HCT116 (cell line): ENCODE measurements at regions not wholly inside any gene's neighbourhood (a gene's known extent, or its start where the extent isn't known, plus 50 kb on each side); places are given as distances from the start of the nearest gene placed in this dataset.

ENCODE experiments used
- ATAC-seq: fragments of 200-7000 bp; cut with Tn5 transposase; 2 replicates; pipeline ENCODE4 v1.9.1; 2020; ENCODE audit warnings: mild to moderate bottlenecking, moderate library complexity
- BruUV-seq: library from RNA; stranded (reverse); fragments of 400-500 nt; replicated peaks from 2 replicates; lab custom pipeline; 2021; lab: Mats Ljungman, UMichigan
- CTCF ChIA-PET: fragments of 300-600 bp; sonication (Branson Sonifier 250); formaldehyde crosslinking; loops from one replicate; lab custom pipeline; 2021; ENCODE audit warnings: antibody characterized with exemption; lab: Charles Lee
- POLR2A ChIA-PET: fragments of 300-600, 350-600 bp; sonication (Branson Sonifier 250); formaldehyde crosslinking; loops from one replicate; lab custom pipeline; 2021; ENCODE audit warnings: antibody characterized with exemption; lab: Charles Lee
- RAD21 ChIA-PET, 2 experiments: fragments of 300-600 bp; sonication (Branson Sonifier 250); formaldehyde crosslinking; loops; one replicate each; lab custom pipeline; 2023; ENCODE audit warnings: low total read pairs in 2 of 2; ENCODE audit not compliant: uncharacterized antibody in 2 of 2, unreplicated experiment in 2 of 2, low non-redundant PET in 1 of 2; lab: Charles Lee
- DNase-seq: peaks from one replicate; pipeline ENCODE4 v3.0.0-alpha.2; 2010; ENCODE audit warnings: low read depth, low spot score
- H2AFZ ChIP-seq: fragments of 200-600 bp; shearing (Covaris generic), sonication (generic); 2 replicates; pipeline ENCODE4 v1.6.1; 2017; ENCODE audit warnings: low read depth, mixed run types, mixed read lengths, antibody characterized with exemption, low read length; ENCODE audit not compliant: poor library complexity, severe bottlenecking
- H3K27ac ChIP-seq: 2 replicates; pipeline ENCODE4 v1.5.1; 2012; ENCODE audit warnings: low read depth, low read length
- H3K27me3 ChIP-seq: fragments of 200-600 bp; sonication (generic); 2 replicates; pipeline ENCODE4 v1.6.1; 2016; ENCODE audit warnings: mixed run types, low read length, mixed read lengths; ENCODE audit not compliant: insufficient read depth
- H3K36me3 ChIP-seq, 2 experiments: fragments of 200-500 bp in 1 of 2; fragments of 200-600 bp in 1 of 2; sonication (Bioruptor generic) in 1 of 2; sonication (generic) in 1 of 2; 2 replicates each; pipeline versions ENCODE4 v1.5.1 to v1.6.1; 2014 to 2016; ENCODE audit warnings: low read length in 2 of 2, inconsistent platforms in 1 of 2, mixed read lengths in 1 of 2, mixed run types in 1 of 2; ENCODE audit not compliant: insufficient read depth in 2 of 2, control insufficient read depth in 1 of 2
- H3K4me1 ChIP-seq, 2 experiments: fragments of 200-600 bp in 1 of 2; sonication (generic) in 1 of 2; 2 replicates each; pipeline versions ENCODE4 v1.5.1 to v1.6.1; 2012 to 2017; ENCODE audit warnings: low read length in 2 of 2, inconsistent platforms in 1 of 2, mild to moderate bottlenecking in 1 of 2, mixed read lengths in 1 of 2, mixed run types in 1 of 2, moderate library complexity in 1 of 2; ENCODE audit not compliant: insufficient read depth in 2 of 2, control insufficient read depth in 1 of 2
- H3K4me2 ChIP-seq: fragments of 200-600 bp; sonication (generic); 2 replicates; pipeline ENCODE4 v1.6.1; 2017; ENCODE audit warnings: mixed run types, low read length, mixed read lengths
- H3K4me3 ChIP-seq, 2 experiments: fragments of 200-600 bp in 1 of 2; sonication (generic) in 1 of 2; replicated peaks in 1 of 2; 2 replicates each; pipeline ENCODE4 v1.5.1; 2011 to 2016; ENCODE audit warnings: low read length in 2 of 2, control low read depth in 1 of 2, low read depth in 1 of 2, mild to moderate bottlenecking in 1 of 2, mixed read lengths in 1 of 2, mixed run types in 1 of 2
- H3K79me2 ChIP-seq: fragments of 200-600 bp; sonication (generic); 2 replicates; pipeline ENCODE4 v1.6.1; 2017; ENCODE audit warnings: mild to moderate bottlenecking, mixed run types, low read length, moderate library complexity, mixed read lengths; ENCODE audit not compliant: insufficient read depth
- H3K9ac ChIP-seq: fragments of 200-600 bp; sonication (generic); 2 replicates; pipeline ENCODE4 v1.6.1; 2016; ENCODE audit warnings: low read length, mixed read lengths
- H3K9me2 ChIP-seq: fragments of 200-600 bp; sonication (generic), shearing (Covaris generic); 2 replicates; pipeline ENCODE4 v1.6.1; 2017; ENCODE audit warnings: mixed run types, mild to moderate bottlenecking, moderate library complexity; ENCODE audit not compliant: insufficient read depth
- H3K9me3 ChIP-seq, 2 experiments: fragments of 200-500 bp in 1 of 2; fragments of 200-600 bp in 1 of 2; sonication (Bioruptor generic) in 1 of 2; sonication (generic) in 1 of 2; 2 replicates each; pipeline ENCODE4 v1.6.1; 2014 to 2017; ENCODE audit warnings: low read length in 2 of 2, mixed read lengths in 2 of 2, inconsistent platforms in 1 of 2, low read depth in 1 of 2, mild to moderate bottlenecking in 1 of 2, mixed run types in 1 of 2, moderate library complexity in 1 of 2; ENCODE audit not compliant: control insufficient read depth in 1 of 2, insufficient read depth in 1 of 2
- H4K20me1 ChIP-seq: fragments of 200-600 bp; sonication (generic), shearing (Covaris generic); 2 replicates; pipeline ENCODE4 v1.6.1; 2017; ENCODE audit warnings: mixed run types, mild to moderate bottlenecking, moderate library complexity; ENCODE audit not compliant: insufficient read depth
- CBX3 ChIP-seq: IDR thresholded peaks from 2 replicates; pipeline ENCODE4 v1.6.1; 2012; ENCODE audit warnings: low read depth
- CEBPB ChIP-seq: IDR thresholded peaks from 2 replicates; pipeline ENCODE4 v1.6.1; 2012; ENCODE audit warnings: low read depth
- ELF1 ChIP-seq: IDR thresholded peaks from 2 replicates; pipeline ENCODE4 v1.6.1; 2012; ENCODE audit warnings: low read depth, borderline replicate concordance
- EZH2phosphoT487 ChIP-seq: fragments of 200-600 bp; IDR thresholded peaks from 2 replicates; pipeline ENCODE4 v1.6.1; 2018; ENCODE audit warnings: antibody characterized with exemption, borderline replicate concordance
- POLR2A ChIP-seq: IDR thresholded peaks from 2 replicates; pipeline ENCODE4 v1.7.0; 2011; ENCODE audit warnings: borderline replicate concordance; ENCODE audit not compliant: insufficient read depth, insufficient read length; ENCODE audit errors: extremely low read depth
- POLR2AphosphoS5 ChIP-seq: IDR thresholded peaks from 2 replicates; pipeline ENCODE4 v1.6.1; 2011; ENCODE audit warnings: mild to moderate bottlenecking, low read depth, low read length, moderate library complexity
- RAD21 ChIP-seq: IDR thresholded peaks from 2 replicates; pipeline ENCODE4 v1.6.1; 2012; ENCODE audit warnings: low read depth, mild to moderate bottlenecking
- SRF ChIP-seq: IDR thresholded peaks from 2 replicates; pipeline ENCODE4 v1.6.1; 2012; ENCODE audit warnings: low read depth
- TCF7L2 ChIP-seq: IDR thresholded peaks from 2 replicates; pipeline ENCODE4 v1.7.0; 2011; ENCODE audit warnings: borderline replicate concordance, inconsistent platforms; ENCODE audit not compliant: insufficient read depth, insufficient read length; ENCODE audit errors: extremely low read depth
- ZFX ChIP-seq: fragments of 450-650 bp; IDR thresholded peaks from 2 replicates; pipeline ENCODE4 v1.6.1; 2017
- intact Hi-C: fragments of 100-400 bp; cut with micrococcal nuclease; formaldehyde crosslinking; loops from 2 replicates; pipeline ENCODE4 v1.10.0; 2022

DNA sequence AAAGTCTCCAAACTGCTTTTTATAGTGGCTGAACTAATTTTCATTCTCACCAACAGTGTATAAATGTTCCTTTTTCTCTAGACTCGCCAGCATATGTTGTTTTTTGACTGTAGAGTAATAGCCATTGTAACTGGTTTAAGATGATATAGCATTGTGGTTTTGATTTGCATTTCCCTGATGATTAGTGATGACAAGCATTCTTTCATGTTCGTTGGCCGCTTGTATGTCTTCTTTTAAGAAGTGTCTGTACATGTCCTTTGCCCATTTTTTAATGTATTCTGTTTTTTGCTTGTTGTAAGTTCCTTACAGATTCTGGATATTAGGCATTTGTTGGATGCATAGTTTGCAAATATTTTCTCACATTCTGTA is 404.9 kb downstream of the FLRT2 start:
- no peak overlapping the region for H3K27ac ChIP-seq
- H3K9me3 ChIP-seq: peaks cover 0 to 2% of the 10 kb centered on the region in 2 experiments; a peak in 2 of 4 replicates
- RAD21 ChIA-PET: no interaction called here
- CTCF ChIA-PET: no interaction called here
- H3K27me3 ChIP-seq: no peaks in the 10 kb centered on the region
- no peak for DNase-seq
- intact Hi-C loops: no loop called here
- no peaks in the 10 kb centered on the region for H3K9me2 ChIP-seq
- no peak overlapping the region for H3K9ac ChIP-seq
- no peak overlapping the region for H3K4me2 ChIP-seq
- TF ChIP-seq ZFX: no peak
- no peak for TF ChIP-seq TCF7L2
- no peak for TF ChIP-seq POLR2A
- H2AFZ ChIP-seq: no peak overlapping the region
- no peak for ATAC-seq
- H4K20me1 ChIP-seq: no peaks in the 10 kb centered on the region
- no peak overlapping the region for H3K4me3 ChIP-seq
- no peaks in the 10 kb centered on the region for H3K36me3 ChIP-seq
- H3K79me2 ChIP-seq: no peaks in the 10 kb centered on the region
- H3K4me1 ChIP-seq: no peaks in the 10 kb centered on the region
- POLR2A ChIA-PET: no interaction called here
- BruUV-seq: no TSS peak

DNA sequence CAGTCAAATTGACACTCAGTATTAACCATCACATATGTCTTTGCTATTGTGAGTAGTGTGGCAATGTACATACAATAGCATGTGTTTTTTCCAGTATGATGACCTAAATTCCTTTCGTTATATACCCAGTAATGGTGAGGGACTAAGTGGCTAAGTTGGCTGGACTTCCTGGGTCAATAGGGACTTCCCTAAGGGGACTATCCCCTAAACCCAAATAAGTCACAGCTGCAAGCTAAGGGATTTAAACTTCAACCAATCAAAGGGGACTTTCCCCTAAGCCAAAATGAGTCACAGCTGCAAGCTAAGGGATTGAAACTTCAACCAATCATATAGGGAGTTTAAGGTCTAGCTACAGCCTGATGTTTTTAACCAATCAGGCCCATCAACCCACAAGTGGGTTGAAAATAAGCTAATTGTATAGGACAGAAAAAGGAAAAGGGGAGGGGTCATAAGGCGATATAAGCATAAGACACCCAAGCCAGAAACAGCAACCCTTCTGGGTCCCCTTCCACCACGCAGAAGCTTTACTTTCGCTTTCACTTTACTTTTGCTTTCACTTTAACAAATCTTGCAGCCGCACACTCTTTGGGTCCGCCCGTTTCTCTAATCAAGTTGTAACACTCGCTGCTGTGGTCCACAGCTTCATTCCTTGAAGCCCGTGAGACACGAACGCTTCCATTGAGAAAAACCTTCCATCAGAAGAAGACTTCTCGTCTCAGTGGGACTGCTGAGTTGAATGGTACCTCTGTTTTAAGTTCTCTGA is 404.4 kb downstream of the FLRT2 start:
- no TSS peak for BruUV-seq
- H3K4me3 ChIP-seq: no peak overlapping the region
- DNase-seq (no peak), ATAC-seq (no peak)
- ChIA-PET POLR2A (no interaction called here), RAD21 (no interaction called here), CTCF (no interaction called here)
- no peak for TF ChIP-seq CBX3
- no peak for TF ChIP-seq POLR2A
- no peak for TF ChIP-seq SRF
- no peak for TF ChIP-seq ELF1
- no peak for TF ChIP-seq EZH2phosphoT487
- no peak for TF ChIP-seq CEBPB
- TF ChIP-seq RAD21: no peak
- TF ChIP-seq POLR2AphosphoS5: no peak
- H3K9me3 ChIP-seq: peaks cover 0 to 5% of the 10 kb centered on the region in 2 experiments; a peak in 2 of 4 replicates
- H3K79me2 ChIP-seq: no peaks in the 10 kb centered on the region
- no peaks in the 10 kb centered on the region for H3K36me3 ChIP-seq
- no peaks in the 10 kb centered on the region for H3K4me1 ChIP-seq
- no peak overlapping the region for H3K4me2 ChIP-seq
- H4K20me1 ChIP-seq: no peaks in the 10 kb centered on the region
- H3K27ac ChIP-seq: no peak overlapping the region
- H2AFZ ChIP-seq: no peak overlapping the region
- H3K27me3 ChIP-seq: no peaks in the 10 kb centered on the region
- no peak overlapping the region for H3K9ac ChIP-seq
- intact Hi-C loops: no loop called here
- H3K9me2 ChIP-seq: no peaks in the 10 kb centered on the region
